H1 (cell line): ENCODE measurements at regions not wholly inside any gene's neighbourhood (a gene's known extent, or its start where the extent isn't known, plus 50 kb on each side); places are given as distances from the start of the nearest gene placed in this dataset.

Source experiments
- NRF1 ChIP-seq: IDR thresholded peaks from 2 replicates; pipeline ENCODE4 v1.6.1; 2011; ENCODE audit warnings: mild to moderate bottlenecking, low read depth, low read length, improper control_type of control experiment
- POLR2A ChIP-seq, 2 experiments: IDR thresholded peaks; 1 replicate in 1 of 2; 2 replicates in 1 of 2; pipeline ENCODE4 v1.6.1; 2011; ENCODE audit warnings: low read depth in 2 of 2, low read length in 2 of 2, mild to moderate bottlenecking in 2 of 2; ENCODE audit errors: control extremely low read depth in 1 of 2
- POLR2AphosphoS5 ChIP-seq: IDR thresholded peaks from 2 replicates; pipeline ENCODE4 v1.6.1; 2011; ENCODE audit warnings: low read depth, low read length
- RFX5 ChIP-seq: IDR thresholded peaks from 2 replicates; pipeline ENCODE4 v1.6.1; 2011; ENCODE audit warnings: low read depth, low read length, improper control_type of control experiment, borderline replicate concordance
- TF ChIP-seq, protein P1 (sequence below): IDR thresholded peaks from 2 replicates; pipeline ENCODE4 v1.6.1; 2012; ENCODE audit warnings: inconsistent platforms
- TF ChIP-seq, protein P2 (sequence below): IDR thresholded peaks from 2 replicates; pipeline ENCODE4 v1.6.1; 2011; ENCODE audit warnings: low read length, improper control_type of control experiment
- TF ChIP-seq, protein P3 (sequence below), 3 experiments: IDR thresholded peaks; 1 replicate in 2 of 3; 2 replicates in 1 of 3; pipeline versions ENCODE4 v1.5.1 to v1.6.1; 2011; ENCODE audit warnings: low read length in 3 of 3, mild to moderate bottlenecking in 3 of 3, inconsistent platforms in 2 of 3, low read depth in 1 of 3, moderate library complexity in 1 of 3; ENCODE audit not compliant: insufficient read depth in 1 of 3; ENCODE audit errors: control extremely low read depth in 1 of 3

DNA sequence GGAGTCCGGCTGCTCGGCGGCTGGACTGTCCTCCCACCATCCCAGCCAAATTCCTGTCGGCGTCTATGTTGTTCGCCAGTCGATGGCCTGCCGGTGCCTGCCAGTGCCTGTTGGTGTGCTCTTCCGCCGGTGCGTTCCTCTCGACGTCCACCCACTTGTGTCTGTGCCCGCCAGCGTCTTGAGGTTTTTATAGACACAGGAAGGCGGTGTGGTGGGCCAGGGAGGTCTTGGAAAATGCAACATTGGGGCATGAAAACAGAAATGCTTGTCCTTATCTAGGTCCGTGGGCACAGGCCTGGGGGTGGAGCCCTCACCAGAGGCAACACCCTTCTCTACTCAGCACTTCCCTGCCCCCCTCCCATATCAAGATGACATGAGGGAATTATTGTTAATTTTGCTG, 167.8 kb downstream of the IRF8 start:
- no peak for TF ChIP-seq RFX5
- TF ChIP-seq, protein P1, sequence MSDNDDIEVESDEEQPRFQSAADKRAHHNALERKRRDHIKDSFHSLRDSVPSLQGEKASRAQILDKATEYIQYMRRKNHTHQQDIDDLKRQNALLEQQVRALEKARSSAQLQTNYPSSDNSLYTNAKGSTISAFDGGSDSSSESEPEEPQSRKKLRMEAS = no peak
- no peak for TF ChIP-seq NRF1
- TF ChIP-seq, protein P2, sequence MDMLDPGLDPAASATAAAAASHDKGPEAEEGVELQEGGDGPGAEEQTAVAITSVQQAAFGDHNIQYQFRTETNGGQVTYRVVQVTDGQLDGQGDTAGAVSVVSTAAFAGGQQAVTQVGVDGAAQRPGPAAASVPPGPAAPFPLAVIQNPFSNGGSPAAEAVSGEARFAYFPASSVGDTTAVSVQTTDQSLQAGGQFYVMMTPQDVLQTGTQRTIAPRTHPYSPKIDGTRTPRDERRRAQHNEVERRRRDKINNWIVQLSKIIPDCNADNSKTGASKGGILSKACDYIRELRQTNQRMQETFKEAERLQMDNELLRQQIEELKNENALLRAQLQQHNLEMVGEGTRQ = no peak
- TF ChIP-seq, protein P3, sequence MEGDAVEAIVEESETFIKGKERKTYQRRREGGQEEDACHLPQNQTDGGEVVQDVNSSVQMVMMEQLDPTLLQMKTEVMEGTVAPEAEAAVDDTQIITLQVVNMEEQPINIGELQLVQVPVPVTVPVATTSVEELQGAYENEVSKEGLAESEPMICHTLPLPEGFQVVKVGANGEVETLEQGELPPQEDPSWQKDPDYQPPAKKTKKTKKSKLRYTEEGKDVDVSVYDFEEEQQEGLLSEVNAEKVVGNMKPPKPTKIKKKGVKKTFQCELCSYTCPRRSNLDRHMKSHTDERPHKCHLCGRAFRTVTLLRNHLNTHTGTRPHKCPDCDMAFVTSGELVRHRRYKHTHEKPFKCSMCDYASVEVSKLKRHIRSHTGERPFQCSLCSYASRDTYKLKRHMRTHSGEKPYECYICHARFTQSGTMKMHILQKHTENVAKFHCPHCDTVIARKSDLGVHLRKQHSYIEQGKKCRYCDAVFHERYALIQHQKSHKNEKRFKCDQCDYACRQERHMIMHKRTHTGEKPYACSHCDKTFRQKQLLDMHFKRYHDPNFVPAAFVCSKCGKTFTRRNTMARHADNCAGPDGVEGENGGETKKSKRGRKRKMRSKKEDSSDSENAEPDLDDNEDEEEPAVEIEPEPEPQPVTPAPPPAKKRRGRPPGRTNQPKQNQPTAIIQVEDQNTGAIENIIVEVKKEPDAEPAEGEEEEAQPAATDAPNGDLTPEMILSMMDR (IDR thresholded peaks at IDR 0.05; ENCODE audit: control extremely low read depth in 1 of 3, insufficient read depth in 1 of 3, low read depth in 1 of 3, low read length in 3 of 3) = no peak
- no peak for TF ChIP-seq POLR2A (IDR thresholded peaks at IDR 0.05; ENCODE audit: control extremely low read depth in 1 of 2, low read depth in 2 of 2, low read length in 2 of 2)
- TF ChIP-seq POLR2AphosphoS5 = no peak
